ENCODE measurements at regions not wholly inside any gene's neighbourhood (a gene's known extent, or its start where the extent isn't known, plus 50 kb on each side); places are given as distances from the start of the nearest gene placed in this dataset.

GRCh38 chr5:73306078-73306719 lies 133.2 kb downstream of the TMEM174 start:
- DNase-seq, result no peak

GRCh38 chr5:73305386-73305785 lies 132.4 kb downstream of the TMEM174 start:
- DNase-seq, result no peak

- DNase-seq, result no peak
Observed at GRCh38 chr5:73304381-73304780, 131.4 kb downstream of the TMEM174 start.

GRCh38 chr5:73303148-73304079 lies 130.4 kb downstream of the TMEM174 start:
- DNase-seq, result no peak

- DNase-seq, result no peak
Observed at GRCh38 chr5:73302797-73303147, 129.8 kb downstream of the TMEM174 start.

- DNase-seq, result no peak
Observed at GRCh38 chr5:73301208-73301901, 128.4 kb downstream of the TMEM174 start.

- DNase-seq, result no peak
Observed at GRCh38 chr5:73300337-73301207, 127.6 kb downstream of the TMEM174 start.

- no peak for DNase-seq
Observed at GRCh38 chr5:73299665-73300336, 126.8 kb downstream of the TMEM174 start.

- DNase-seq, result no peak
Observed at GRCh38 chr5:73298772-73299630, 126.0 kb downstream of the TMEM174 start.

GRCh38 chr5:73298251-73298771 lies 125.3 kb downstream of the TMEM174 start:
- no peak for DNase-seq

- DNase-seq, result no peak
Observed at GRCh38 chr5:73297430-73297829, 124.4 kb downstream of the TMEM174 start.

GRCh38 chr5:73296772-73297171 lies 123.8 kb downstream of the TMEM174 start:
- DNase-seq, result no peak

- DNase-seq, result no peak
Observed at GRCh38 chr5:73295921-73296320, 122.9 kb downstream of the TMEM174 start.

- DNase-seq, result peak; percentile 13
Observed at GRCh38 chr5:73295447-73295846, 122.5 kb downstream of the TMEM174 start.

- DNase-seq, result no peak
Observed at GRCh38 chr5:73292816-73293459, 119.9 kb downstream of the TMEM174 start.

- DNase-seq, result no peak
Observed at GRCh38 chr5:73291873-73292272, 118.9 kb downstream of the TMEM174 start.

GRCh38 chr5:73290242-73290641 lies 117.2 kb downstream of the TMEM174 start:
- DNase-seq, result no peak

- no peak for DNase-seq
Observed at GRCh38 chr5:73288803-73289720, 116.1 kb downstream of the TMEM174 start.

GRCh38 chr5:73286896-73287295 lies 113.9 kb downstream of the TMEM174 start:
- no peak for DNase-seq

Measured in DMS153 (cell line).